IMR-90 (cell line): ENCODE measurements at regions not wholly inside any gene's neighbourhood (a gene's known extent, or its start where the extent isn't known, plus 50 kb on each side); places are given as distances from the start of the nearest gene placed in this dataset.

Experiments used
- ATAC-seq: fragments of 200-7000 bp; cut with Tn5 transposase; 2 replicates; pipeline ENCODE4 v1.9.1; 2020; ENCODE audit warnings: low read depth, mild to moderate bottlenecking, moderate library complexity
- BruUV-seq: library from RNA; stranded (reverse); fragments of 400-500 nt; replicated peaks from 2 replicates; lab custom pipeline; 2021; lab: Mats Ljungman, UMichigan
- CTCF ChIA-PET: fragments of 300-600 bp; formaldehyde crosslinking; extraction: SDS; loops from one replicate; lab custom pipeline; 2021; ENCODE audit warnings: antibody characterized with exemption; lab: Yijun Ruan, JAX
- POLR2A ChIA-PET: fragments of 300-600 bp; sonication (Branson Sonifier 250); formaldehyde crosslinking; loops from one replicate; lab custom pipeline; 2022; ENCODE audit warnings: antibody characterized with exemption; ENCODE audit not compliant: unreplicated experiment; lab: Charles Lee
- DNase-seq: peaks from one replicate; pipeline ENCODE4 v3.0.0; 2013
- H2AFZ ChIP-seq: replicated peaks from 2 replicates; pipeline ENCODE3; 2013; ENCODE audit warnings: low read length, mild to moderate bottlenecking; ENCODE audit not compliant: poor library complexity
- H2AK5ac ChIP-seq: 2 replicates; pipeline ENCODE4 v1.6.1; 2013; ENCODE audit warnings: low read depth, low read length, inconsistent platforms
- H2AK9ac ChIP-seq: replicated peaks from 2 replicates; pipeline ENCODE3; 2013; ENCODE audit warnings: mild to moderate bottlenecking, low read depth, low read length, moderate library complexity; ENCODE audit not compliant: poor library complexity
- H2BK120ac ChIP-seq: 2 replicates; pipeline ENCODE4 v1.6.1; 2013; ENCODE audit warnings: low read depth, low read length, inconsistent platforms
- H2BK15ac ChIP-seq: 3 replicates; pipeline ENCODE4 v1.6.1; 2013; ENCODE audit warnings: low read depth, low read length, inconsistent platforms
- H2BK20ac ChIP-seq: 2 replicates; pipeline ENCODE4 v1.6.1; 2013; ENCODE audit warnings: low read depth, mild to moderate bottlenecking, inconsistent platforms, low read length, moderate library complexity
- H2BK5ac ChIP-seq: 2 replicates; pipeline ENCODE4 v1.6.1; 2013; ENCODE audit warnings: mild to moderate bottlenecking, low read depth, low read length, inconsistent platforms; ENCODE audit not compliant: poor library complexity, severe bottlenecking
- H3K14ac ChIP-seq: replicated peaks from 2 replicates; pipeline ENCODE4 v1.6.1; 2013; ENCODE audit warnings: low read depth, low read length, inconsistent platforms
- H3K18ac ChIP-seq: 2 replicates; pipeline ENCODE4 v1.6.1; 2013; ENCODE audit warnings: low read depth, low read length, control low read depth
- H3K23ac ChIP-seq: 2 replicates; pipeline ENCODE4 v1.6.1; 2013; ENCODE audit warnings: low read depth, low read length, inconsistent platforms
- H3K27ac ChIP-seq: 2 replicates; pipeline ENCODE4 v1.5.1; 2013; ENCODE audit warnings: mild to moderate bottlenecking, control low read depth, low read length; ENCODE audit not compliant: insufficient read depth
- H3K27me3 ChIP-seq: 2 replicates; pipeline ENCODE4 v1.6.1; 2013; ENCODE audit warnings: low read length; ENCODE audit not compliant: control insufficient read depth, insufficient read depth
- H3K36me3 ChIP-seq: 2 replicates; pipeline ENCODE4 v1.6.1; 2013; ENCODE audit warnings: low read length, mixed read lengths; ENCODE audit not compliant: control insufficient read depth, insufficient read depth
- H3K4ac ChIP-seq: 2 replicates; pipeline ENCODE4 v1.6.1; 2013; ENCODE audit warnings: low read depth, low read length, inconsistent platforms
- H3K4me1 ChIP-seq: 2 replicates; pipeline ENCODE4 v1.6.1; 2013; ENCODE audit warnings: low read length, mixed read lengths; ENCODE audit not compliant: control insufficient read depth, insufficient read depth
- H3K4me2 ChIP-seq: 2 replicates; pipeline ENCODE4 v1.6.1; 2013; ENCODE audit warnings: low read depth, mild to moderate bottlenecking, control low read depth, low read length, moderate library complexity
- H3K4me3 ChIP-seq: 2 replicates; pipeline ENCODE4 v1.5.1; 2013; ENCODE audit warnings: low read depth, mild to moderate bottlenecking, control low read depth, low read length, moderate library complexity; ENCODE audit not compliant: insufficient read depth
- H3K56ac ChIP-seq: 2 replicates; pipeline ENCODE4 v1.6.1; 2013; ENCODE audit warnings: low read length, inconsistent platforms; ENCODE audit not compliant: insufficient read depth; ENCODE audit errors: extremely low read depth
- H3K79me1 ChIP-seq, 2 experiments: 2 replicates each; pipeline ENCODE4 v1.6.1; 2013; ENCODE audit warnings: low read length in 2 of 2, inconsistent platforms in 1 of 2, low read depth in 1 of 2
- H3K9ac ChIP-seq: 2 replicates; pipeline ENCODE4 v1.6.1; 2013; ENCODE audit warnings: low read depth, low read length, control low read depth
- H3K9me1 ChIP-seq: 2 replicates; pipeline ENCODE4 v1.6.1; 2013; ENCODE audit warnings: low read length, inconsistent platforms; ENCODE audit not compliant: insufficient read depth
- H3K9me3 ChIP-seq: 2 replicates; pipeline ENCODE4 v1.6.1; 2013; ENCODE audit warnings: low read length; ENCODE audit not compliant: control insufficient read depth, insufficient read depth
- H4K20me1 ChIP-seq: 2 replicates; pipeline ENCODE4 v1.6.1; 2013; ENCODE audit warnings: low read length, inconsistent platforms; ENCODE audit not compliant: insufficient read depth
- H4K5ac ChIP-seq: 2 replicates; pipeline ENCODE4 v1.6.1; 2013; ENCODE audit warnings: mild to moderate bottlenecking, low read depth, low read length, control low read depth
- H4K8ac ChIP-seq, 2 experiments: 2 replicates each; pipeline ENCODE4 v1.6.1; 2013; ENCODE audit warnings: low read depth in 2 of 2, low read length in 2 of 2, control low read depth in 1 of 2, inconsistent platforms in 1 of 2
- H4K91ac ChIP-seq: 2 replicates; pipeline ENCODE4 v1.6.1; 2013; ENCODE audit warnings: low read depth, low read length, inconsistent platforms; ENCODE audit not compliant: insufficient read depth
- BHLHE40 ChIP-seq: fragments of 150-350 bp; IDR thresholded peaks from 2 replicates; pipeline ENCODE4 v1.6.1; 2016; ENCODE audit warnings: mild to moderate bottlenecking, low read depth, low read length
- CEBPB ChIP-seq: IDR thresholded peaks from 2 replicates; pipeline ENCODE4 v1.6.1; 2012; ENCODE audit warnings: low read depth, low read length, improper control_type of control experiment
- CHD1 ChIP-seq: IDR thresholded peaks from 2 replicates; pipeline ENCODE4 v1.6.1; 2012; ENCODE audit warnings: low read depth, low read length, improper control_type of control experiment
- ELK1 ChIP-seq: fragments of 150-350 bp; IDR thresholded peaks from 2 replicates; pipeline ENCODE4 v1.6.1; 2016; ENCODE audit warnings: low read depth, mild to moderate bottlenecking, low read length, moderate library complexity, borderline replicate concordance
- FOS ChIP-seq: fragments of 150-350 bp; IDR thresholded peaks from 2 replicates; pipeline ENCODE4 v1.6.1; 2016; ENCODE audit warnings: low read depth, low read length
- MAZ ChIP-seq: IDR thresholded peaks from 2 replicates; pipeline ENCODE4 v1.6.1; 2012; ENCODE audit warnings: low read depth, mild to moderate bottlenecking, low read length, improper control_type of control experiment, moderate library complexity, borderline replicate concordance
- MXI1 ChIP-seq: IDR thresholded peaks from 2 replicates; pipeline ENCODE4 v1.6.1; 2012; ENCODE audit warnings: low read depth, mild to moderate bottlenecking, low read length, moderate library complexity, borderline replicate concordance
- NFE2L2 ChIP-seq: fragments of 150-350 bp; IDR thresholded peaks from 2 replicates; pipeline ENCODE4 v1.6.1; 2016; ENCODE audit warnings: low read depth, mild to moderate bottlenecking, low read length
- POLR2A ChIP-seq: IDR thresholded peaks from 2 replicates; pipeline ENCODE4 v1.6.1; 2012; ENCODE audit warnings: mild to moderate bottlenecking, low read depth, low read length
- RAD21 ChIP-seq: IDR thresholded peaks from 2 replicates; pipeline ENCODE4 v1.6.1; 2012; ENCODE audit warnings: low read length, improper control_type of control experiment
- RCOR1 ChIP-seq: IDR thresholded peaks from 2 replicates; pipeline ENCODE4 v1.6.1; 2012; ENCODE audit warnings: mild to moderate bottlenecking, low read length, improper control_type of control experiment; ENCODE audit not compliant: insufficient replicate concordance
- RFX5 ChIP-seq: IDR thresholded peaks from 2 replicates; pipeline ENCODE4 v1.8.0; 2012; ENCODE audit warnings: low read depth, mild to moderate bottlenecking, low read length, moderate library complexity
- WGBS, 2 experiments: methylation state at CpG; one replicate each; pipeline versions ENCODE4 v1.1.5 to v1.1.7; 2013; ENCODE audit warnings: missing lambda C conversion rate in 2 of 2; ENCODE audit not compliant: insufficient read length in 1 of 2; ENCODE audit errors: extremely low coverage in 2 of 2; 5-methylcytosine and 5-hydroxymethylcytosine counted together
- dilution Hi-C: fragments of 300-500 bp; cut with HindIII; formaldehyde crosslinking; loops from one replicate; pipeline ENCODE4 v1.14.3; 2018; ENCODE audit warnings: low sequenced_read_pairs; ENCODE audit not compliant: unreplicated experiment
- in situ Hi-C: fragments of 300-500 bp; cut with MboI; formaldehyde crosslinking; loops from 3 replicates; pipeline ENCODE4 v1.14.3; 2019; ENCODE audit warnings: low sequenced_read_pairs, inconsistent platforms, mixed read lengths
- intact Hi-C: fragments of 100-400 bp; cut with micrococcal nuclease; formaldehyde crosslinking; loops from 2 replicates; pipeline ENCODE4 v1.10.0; 2022
- TF ChIP-seq, protein P1 (sequence below): conservative IDR thresholded peaks from 2 replicates; pipeline ENCODE4 v1.5.1; 2012; ENCODE audit warnings: mild to moderate bottlenecking, low read depth, low read length, improper control_type of control experiment
- TF ChIP-seq, protein P2 (sequence below): fragments of 150-350 bp; IDR thresholded peaks from 2 replicates; pipeline ENCODE4 v1.6.1; 2017; ENCODE audit warnings: mild to moderate bottlenecking, antibody characterized with exemption, low read length, low read depth

GRCh38 chr6:150456902-150457643 is 88.3 kb downstream of the IYD start:
- H3K36me3 ChIP-seq = no peaks in the 10 kb centered on the region
- H3K9ac ChIP-seq = no peak overlapping the region
- no peak overlapping the region for H2BK120ac ChIP-seq
- H3K4ac ChIP-seq = no peak overlapping the region
- no peak overlapping the region for H3K14ac ChIP-seq
- no peak overlapping the region for H2BK5ac ChIP-seq
- no peak for ATAC-seq
- H3K4me2 ChIP-seq = no peak overlapping the region
- H3K79me1 ChIP-seq = no peaks in the 10 kb centered on the region
- H4K8ac ChIP-seq = no peak overlapping the region
- no peak overlapping the region for H2AK9ac ChIP-seq
- no peaks in the 10 kb centered on the region for H3K27me3 ChIP-seq
- ChIA-PET CTCF (no interaction called here), POLR2A (no interaction called here)
- H3K27ac ChIP-seq = no peak overlapping the region
- intact Hi-C loops (no loop called here), dilution Hi-C loops (no loop called here), in situ Hi-C loops (no loop called here)
- 40% methylated on average over 2 of the region's 7 CpGs; no CpG with 5 or more reads in 1 of the 2 experiments for WGBS, 2 experiments
- no peak overlapping the region for H2AK5ac ChIP-seq
- H2AFZ ChIP-seq = no peak overlapping the region
- H3K23ac ChIP-seq = no peak overlapping the region
- H3K4me1 ChIP-seq = no peaks in the 10 kb centered on the region
- no peak overlapping the region for H4K91ac ChIP-seq
- no peak for DNase-seq
- H4K20me1 ChIP-seq = no peaks in the 10 kb centered on the region
- no peak overlapping the region for H4K5ac ChIP-seq
- H2BK20ac ChIP-seq = no peak overlapping the region
- TF ChIP-seq CHD1 = no peak
- TF ChIP-seq, protein P1, sequence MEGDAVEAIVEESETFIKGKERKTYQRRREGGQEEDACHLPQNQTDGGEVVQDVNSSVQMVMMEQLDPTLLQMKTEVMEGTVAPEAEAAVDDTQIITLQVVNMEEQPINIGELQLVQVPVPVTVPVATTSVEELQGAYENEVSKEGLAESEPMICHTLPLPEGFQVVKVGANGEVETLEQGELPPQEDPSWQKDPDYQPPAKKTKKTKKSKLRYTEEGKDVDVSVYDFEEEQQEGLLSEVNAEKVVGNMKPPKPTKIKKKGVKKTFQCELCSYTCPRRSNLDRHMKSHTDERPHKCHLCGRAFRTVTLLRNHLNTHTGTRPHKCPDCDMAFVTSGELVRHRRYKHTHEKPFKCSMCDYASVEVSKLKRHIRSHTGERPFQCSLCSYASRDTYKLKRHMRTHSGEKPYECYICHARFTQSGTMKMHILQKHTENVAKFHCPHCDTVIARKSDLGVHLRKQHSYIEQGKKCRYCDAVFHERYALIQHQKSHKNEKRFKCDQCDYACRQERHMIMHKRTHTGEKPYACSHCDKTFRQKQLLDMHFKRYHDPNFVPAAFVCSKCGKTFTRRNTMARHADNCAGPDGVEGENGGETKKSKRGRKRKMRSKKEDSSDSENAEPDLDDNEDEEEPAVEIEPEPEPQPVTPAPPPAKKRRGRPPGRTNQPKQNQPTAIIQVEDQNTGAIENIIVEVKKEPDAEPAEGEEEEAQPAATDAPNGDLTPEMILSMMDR = no peak
- no peak for TF ChIP-seq RCOR1
- TF ChIP-seq, protein P2, sequence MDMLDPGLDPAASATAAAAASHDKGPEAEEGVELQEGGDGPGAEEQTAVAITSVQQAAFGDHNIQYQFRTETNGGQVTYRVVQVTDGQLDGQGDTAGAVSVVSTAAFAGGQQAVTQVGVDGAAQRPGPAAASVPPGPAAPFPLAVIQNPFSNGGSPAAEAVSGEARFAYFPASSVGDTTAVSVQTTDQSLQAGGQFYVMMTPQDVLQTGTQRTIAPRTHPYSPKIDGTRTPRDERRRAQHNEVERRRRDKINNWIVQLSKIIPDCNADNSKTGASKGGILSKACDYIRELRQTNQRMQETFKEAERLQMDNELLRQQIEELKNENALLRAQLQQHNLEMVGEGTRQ = no peak
- no peak for TF ChIP-seq FOS
- no peak for TF ChIP-seq RFX5
- TF ChIP-seq RAD21 = no peak
- TF ChIP-seq NFE2L2 = no peak
- TF ChIP-seq ELK1 = no peak
- TF ChIP-seq POLR2A = no peak
- TF ChIP-seq MXI1 = no peak
- no peak for TF ChIP-seq CEBPB
- no peak for TF ChIP-seq MAZ
- TF ChIP-seq BHLHE40 = no peak
- no TSS peak for BruUV-seq
- H3K56ac ChIP-seq = no peak overlapping the region
- H3K4me3 ChIP-seq = no peak overlapping the region
- no peaks in the 10 kb centered on the region for H3K9me3 ChIP-seq
- no peak overlapping the region for H2BK15ac ChIP-seq
- H3K9me1 ChIP-seq = no peaks in the 10 kb centered on the region
- no peak overlapping the region for H3K18ac ChIP-seq
